HG03108 (cell line): ENCODE measurements at regions not wholly inside any gene's neighbourhood (a gene's known extent, or its start where the extent isn't known, plus 50 kb on each side); places are given as distances from the start of the nearest gene placed in this dataset.
"Not testable (repeated sequence)": the region's sequence is repeated elsewhere in the genome, so short reads cannot be mapped to it uniquely, and the experiment has no call there.

Experiments
- ATAC-seq: cut with Tn5 transposase; IDR thresholded peaks from one replicate; pipeline ENCODE4 v1.9.1; 2021; ENCODE audit warnings: moderate library complexity; ENCODE audit not compliant: unreplicated experiment

GRCh38 chr15:62495670-62496614 lies 330.9 kb upstream of the C2CD4B start:
- no peak for ATAC-seq

DNA sequence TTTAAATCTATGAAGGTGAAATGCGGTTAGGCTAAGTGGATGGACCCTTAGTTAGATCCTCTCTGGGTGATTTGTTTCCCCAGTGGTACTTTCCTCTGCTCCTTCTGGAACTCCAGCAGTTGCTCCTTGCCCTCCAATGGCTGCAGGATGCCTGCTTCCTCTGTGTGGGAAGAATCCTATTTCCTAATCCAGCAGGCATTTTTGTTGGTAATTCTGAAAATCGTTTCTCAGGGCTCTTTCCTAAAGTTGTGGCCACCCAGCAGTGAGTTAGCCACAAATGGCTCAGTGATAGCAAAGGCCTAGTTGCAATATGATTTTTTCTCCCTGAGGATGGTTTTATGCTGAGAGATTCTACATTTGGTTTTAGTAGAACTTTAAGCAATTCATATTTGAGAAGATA lies 332.3 kb upstream of the C2CD4B start:
- ATAC-seq = no peak

GRCh38 chr15:62498278-62498677 lies 333.2 kb upstream of the C2CD4B start:
- no peak for ATAC-seq

- no peak for ATAC-seq
Observed at GRCh38 chr15:62498712-62499111, 333.6 kb upstream of the C2CD4B start.

DNA sequence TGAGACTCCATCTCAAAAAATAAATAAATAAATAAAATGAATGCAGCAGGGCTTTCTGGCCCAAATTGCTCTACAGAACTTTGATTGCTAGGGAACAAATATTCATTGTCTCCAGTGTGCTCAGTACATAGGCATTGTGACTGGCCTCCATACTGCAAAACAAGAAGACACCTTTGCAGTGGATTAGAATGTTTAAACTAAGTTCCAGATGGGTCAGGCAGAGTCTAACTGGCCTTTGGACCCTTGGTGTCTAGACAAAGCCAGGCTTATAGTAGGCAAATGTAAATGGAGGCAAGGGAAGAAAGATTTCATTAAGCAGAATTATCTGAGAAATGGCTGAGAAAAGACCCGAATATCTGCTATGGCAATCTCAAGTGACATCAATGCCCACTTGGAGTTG lies 335.2 kb upstream of the C2CD4B start:
- ATAC-seq = no peak

GRCh38 chr15:62502451-62502850 lies 337.4 kb upstream of the C2CD4B start:
- no peak for ATAC-seq

- no peak for ATAC-seq
Observed at GRCh38 chr15:62503451-62503850, 338.4 kb upstream of the C2CD4B start.

- ATAC-seq = no peak
Observed at GRCh38 chr15:62505762-62506161, 340.7 kb upstream of the C2CD4B start.

GRCh38 chr15:62506217-62506805 lies 341.2 kb upstream of the C2CD4B start:
- no peak for ATAC-seq

GRCh38 chr15:62509395-62509958 lies 344.4 kb upstream of the C2CD4B start:
- ATAC-seq = no peak

DNA sequence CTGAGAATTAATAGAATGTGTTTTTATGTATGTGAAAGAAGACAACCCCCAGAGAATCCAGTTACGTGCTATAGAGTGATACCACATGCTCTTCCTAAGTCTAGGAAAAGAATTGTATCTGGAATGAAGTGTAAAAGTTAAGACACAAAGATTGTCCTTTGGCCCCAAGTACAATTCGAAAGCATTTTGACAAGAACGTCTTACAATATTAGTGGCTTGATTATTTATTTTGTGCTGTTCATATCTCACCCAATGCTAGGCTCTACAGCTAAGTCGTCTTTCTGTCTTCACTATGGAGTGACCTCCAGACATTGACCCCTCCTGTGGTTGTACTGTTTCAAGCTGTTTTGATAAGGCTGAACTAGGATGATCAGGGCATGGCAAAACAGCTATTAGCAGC lies 345.7 kb upstream of the C2CD4B start:
- no peak for ATAC-seq

- no peak for ATAC-seq
Observed at GRCh38 chr15:62512904-62513303, 347.8 kb upstream of the C2CD4B start.

GRCh38 chr15:62513893-62514292 lies 348.8 kb upstream of the C2CD4B start:
- ATAC-seq = no peak

GRCh38 chr15:62515696-62516395 lies 350.8 kb upstream of the C2CD4B start:
- ATAC-seq = no peak

- ATAC-seq = no peak
Observed at GRCh38 chr15:62517541-62517940, 352.5 kb upstream of the C2CD4B start.

GRCh38 chr15:62518666-62519065 lies 353.6 kb upstream of the C2CD4B start:
- not testable (repeated sequence) for ATAC-seq

GRCh38 chr15:62519900-62520299 lies 354.8 kb upstream of the C2CD4B start:
- no peak for ATAC-seq

- ATAC-seq = no peak
Observed at GRCh38 chr15:62520887-62521286, 355.8 kb upstream of the C2CD4B start.

GRCh38 chr15:62521396-62521795 lies 356.3 kb upstream of the C2CD4B start:
- no peak for ATAC-seq

DNA sequence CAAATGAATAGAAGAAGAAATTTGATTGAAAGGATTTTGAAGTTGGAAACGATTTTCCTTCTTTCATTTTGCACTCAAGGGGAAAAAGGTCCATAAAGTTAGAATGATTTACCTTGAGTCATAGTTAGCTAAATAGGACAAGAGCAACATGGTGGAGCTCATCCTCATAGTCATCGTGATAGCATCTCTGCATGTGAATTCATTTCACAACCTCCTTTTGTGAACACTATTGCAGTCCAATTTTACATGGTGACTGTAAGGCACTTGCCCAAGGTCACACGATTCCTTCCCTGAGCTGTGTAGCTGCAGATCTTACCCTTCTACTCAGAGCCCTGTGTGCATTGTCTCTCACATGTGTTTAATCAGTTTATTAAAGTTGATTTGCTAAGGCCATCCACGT lies 359.8 kb upstream of the C2CD4B start:
- no peak for ATAC-seq

GRCh38 chr15:62527387-62527786 lies 362.3 kb upstream of the C2CD4B start:
- ATAC-seq = no peak
